ENCODE measurements at regions not wholly inside any gene's neighbourhood (a gene's known extent, or its start where the extent isn't known, plus 50 kb on each side); places are given as distances from the start of the nearest gene placed in this dataset.

DNA sequence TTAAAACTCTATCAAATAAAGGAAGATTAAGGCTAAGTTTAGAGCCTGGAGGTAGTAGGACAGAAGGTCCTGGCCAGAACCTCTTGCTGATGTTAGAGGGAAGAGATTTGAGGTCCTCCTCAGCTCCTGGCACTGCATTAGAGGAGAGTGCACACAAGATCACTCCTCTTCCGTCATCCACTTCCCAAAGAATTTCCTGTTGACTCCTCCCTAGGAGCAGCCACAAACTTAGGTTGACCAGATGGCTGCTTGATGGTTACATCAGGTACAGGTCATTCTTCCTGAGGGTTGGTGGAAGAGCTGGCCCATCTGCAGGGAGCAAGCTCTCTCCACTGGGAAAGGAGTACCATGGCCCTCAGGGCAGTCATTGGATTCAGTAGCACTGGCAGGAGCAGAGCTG, 93.9 kb upstream of the IL33 start:
- no peak overlapping the region for H3K4me3 ChIP-seq
- WGBS, 2 donors, result 50 to 88% methylated on average over 1 of the region's 1 CpG
- H3K27me3 ChIP-seq, result no peaks in the 10 kb centered on the region
- no peak for DNase-seq
- H3K27ac ChIP-seq, result no peak overlapping the region
- no peaks in the 10 kb centered on the region for H3K36me3 ChIP-seq
- no peaks in the 10 kb centered on the region for H3K4me1 ChIP-seq
- TF ChIP-seq, protein P1, sequence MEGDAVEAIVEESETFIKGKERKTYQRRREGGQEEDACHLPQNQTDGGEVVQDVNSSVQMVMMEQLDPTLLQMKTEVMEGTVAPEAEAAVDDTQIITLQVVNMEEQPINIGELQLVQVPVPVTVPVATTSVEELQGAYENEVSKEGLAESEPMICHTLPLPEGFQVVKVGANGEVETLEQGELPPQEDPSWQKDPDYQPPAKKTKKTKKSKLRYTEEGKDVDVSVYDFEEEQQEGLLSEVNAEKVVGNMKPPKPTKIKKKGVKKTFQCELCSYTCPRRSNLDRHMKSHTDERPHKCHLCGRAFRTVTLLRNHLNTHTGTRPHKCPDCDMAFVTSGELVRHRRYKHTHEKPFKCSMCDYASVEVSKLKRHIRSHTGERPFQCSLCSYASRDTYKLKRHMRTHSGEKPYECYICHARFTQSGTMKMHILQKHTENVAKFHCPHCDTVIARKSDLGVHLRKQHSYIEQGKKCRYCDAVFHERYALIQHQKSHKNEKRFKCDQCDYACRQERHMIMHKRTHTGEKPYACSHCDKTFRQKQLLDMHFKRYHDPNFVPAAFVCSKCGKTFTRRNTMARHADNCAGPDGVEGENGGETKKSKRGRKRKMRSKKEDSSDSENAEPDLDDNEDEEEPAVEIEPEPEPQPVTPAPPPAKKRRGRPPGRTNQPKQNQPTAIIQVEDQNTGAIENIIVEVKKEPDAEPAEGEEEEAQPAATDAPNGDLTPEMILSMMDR (IDR thresholded peaks at IDR 0.05), result no peak
- TF ChIP-seq POLR2A (IDR thresholded peaks at IDR 0.05), result no peak
- intact Hi-C loops (cut with DNase I), result no loop called here
- no peaks in the 10 kb centered on the region for H3K9me3 ChIP-seq

DNA sequence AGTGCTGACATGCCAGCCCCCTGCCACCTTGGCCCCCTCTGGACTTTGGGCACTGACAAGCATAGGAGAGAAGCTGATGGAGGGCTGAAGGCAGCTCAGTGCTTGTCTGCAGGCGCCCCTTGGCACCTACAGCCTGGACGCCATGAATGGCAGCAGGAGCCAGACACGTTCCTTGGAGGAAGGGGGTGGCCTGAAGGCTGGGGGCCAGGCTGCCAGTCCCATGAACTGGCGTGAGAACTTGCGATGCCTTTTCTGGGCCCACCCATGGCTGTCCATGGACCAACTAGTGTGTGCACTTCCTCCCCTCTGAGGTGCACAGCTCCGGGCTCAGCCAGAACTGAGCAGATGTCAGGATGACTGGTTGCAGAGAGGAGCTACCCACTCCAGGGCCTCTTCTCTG, 99.0 kb upstream of the RANBP6 start:
- intact Hi-C loops (cut with DNase I), result no loop called here
- TF ChIP-seq POLR2A (IDR thresholded peaks at IDR 0.05), result no peak
- Histone ChIP-seq H3K36me3 (no peaks in the 10 kb centered on the region), H3K4me1 (no peaks in the 10 kb centered on the region), H3K27me3 (no peaks in the 10 kb centered on the region), H3K27ac (no peak overlapping the region), H3K9me3 (no peaks in the 10 kb centered on the region), H3K4me3 (no peak overlapping the region)
- no peak for DNase-seq
- 100% methylated on average over 1 to 3 of the region's 6 CpGs for WGBS, 2 donors

DNA sequence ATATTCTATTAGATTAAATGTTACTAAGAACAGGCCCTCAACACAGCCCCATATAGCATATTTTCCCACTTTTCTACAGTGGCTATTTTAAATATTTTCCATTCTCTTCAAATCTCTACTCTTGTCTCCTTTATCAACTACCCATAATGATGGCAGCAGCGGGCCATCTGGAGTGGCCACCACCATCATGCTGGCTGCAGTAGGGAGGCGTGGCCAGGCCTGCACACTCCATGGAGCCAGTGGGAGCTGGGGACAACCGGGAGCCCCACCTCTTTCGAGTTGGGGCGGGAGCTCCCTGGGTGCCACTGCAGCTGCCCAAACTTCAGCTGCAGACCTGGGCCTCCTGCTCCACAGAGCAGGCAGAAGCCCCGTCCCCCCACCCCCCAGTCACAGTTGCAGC, 98.4 kb upstream of the RANBP6 start:
- WGBS, 2 donors, result 92% methylated on average over 2 of the region's 6 CpGs; no CpG with 5 or more reads in 1 of the 2 donors
- H3K27ac ChIP-seq, result no peak overlapping the region
- H3K27me3 ChIP-seq, result no peaks in the 10 kb centered on the region
- no peak for DNase-seq
- H3K36me3 ChIP-seq, result no peaks in the 10 kb centered on the region
- H3K4me3 ChIP-seq, result no peak overlapping the region
- TF ChIP-seq POLR2A (IDR thresholded peaks at IDR 0.05), result no peak
- TF ChIP-seq, protein P1 (IDR thresholded peaks at IDR 0.05), result no peak
- H3K4me1 ChIP-seq, result no peaks in the 10 kb centered on the region
- H3K9me3 ChIP-seq, result no peaks in the 10 kb centered on the region
- intact Hi-C loops (cut with DNase I), result no loop called here

DNA sequence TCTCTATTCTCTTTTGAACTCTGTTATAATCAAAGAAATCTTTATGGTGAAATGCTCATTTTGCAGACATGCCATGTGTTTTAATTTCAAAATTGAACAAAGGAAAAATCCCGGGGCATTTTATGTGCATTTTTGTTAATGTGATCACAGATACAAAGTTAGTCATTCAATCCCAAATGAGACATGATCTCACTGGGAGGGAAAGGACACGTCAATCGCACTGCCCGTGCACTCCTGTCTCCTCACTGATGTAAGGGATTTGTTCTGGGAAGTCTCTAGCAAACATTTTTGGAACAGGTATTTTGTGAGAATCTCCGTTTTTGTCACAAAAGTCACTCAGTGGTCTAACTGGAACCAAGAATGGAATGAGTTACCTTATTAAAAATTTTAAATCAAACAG, 97.9 kb upstream of the RANBP6 start:
- Histone ChIP-seq H3K4me3 (no peak overlapping the region), H3K9me3 (no peaks in the 10 kb centered on the region), H3K36me3 (no peaks in the 10 kb centered on the region), H3K4me1 (no peaks in the 10 kb centered on the region), H3K27ac (no peak overlapping the region), H3K27me3 (no peaks in the 10 kb centered on the region)
- 80 to 94% methylated on average over 5 of the region's 5 CpGs for WGBS, 2 donors
- no peak for DNase-seq
- no peak for TF ChIP-seq POLR2A (IDR thresholded peaks at IDR 0.05)
- TF ChIP-seq, protein P1 (IDR thresholded peaks at IDR 0.05), result no peak
- intact Hi-C loops (cut with DNase I), result no loop called here

DNA sequence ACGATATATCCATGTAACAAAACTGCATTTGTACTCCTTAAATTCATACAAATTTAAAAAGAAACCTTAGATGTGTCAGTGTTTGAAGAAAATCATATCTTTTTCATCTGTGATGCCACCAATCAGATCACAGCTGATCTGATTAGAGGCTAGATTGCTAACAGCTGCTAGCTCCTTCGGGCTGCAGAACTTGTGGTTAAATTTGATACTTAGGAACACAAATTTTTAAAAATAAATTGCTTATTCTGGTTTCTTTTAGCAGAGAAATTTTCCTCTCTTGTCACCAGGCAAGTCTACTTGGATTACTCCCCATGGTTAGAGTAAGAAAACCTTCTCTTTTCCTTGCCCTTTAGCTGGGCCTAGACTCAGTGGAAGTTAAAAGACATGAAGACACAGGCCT, 94.6 kb upstream of the RANBP6 start:
- no peak for DNase-seq
- Histone ChIP-seq H3K4me3 (no peak overlapping the region), H3K4me1 (peaks cover 0 to 9% (median 4%) of the 10 kb centered on the region in 3 donors), H3K36me3 (no peaks in the 10 kb centered on the region), H3K9me3 (no peaks in the 10 kb centered on the region), H3K27ac (no peak overlapping the region), H3K27me3 (no peaks in the 10 kb centered on the region)
- intact Hi-C loops (cut with DNase I), result no loop called here
- WGBS, 2 donors, result 68 to 70% methylated on average over 2 of the region's 2 CpGs
- TF ChIP-seq POLR2A (IDR thresholded peaks at IDR 0.05), result no peak
- TF ChIP-seq, protein P1 (IDR thresholded peaks at IDR 0.05), result no peak

DNA sequence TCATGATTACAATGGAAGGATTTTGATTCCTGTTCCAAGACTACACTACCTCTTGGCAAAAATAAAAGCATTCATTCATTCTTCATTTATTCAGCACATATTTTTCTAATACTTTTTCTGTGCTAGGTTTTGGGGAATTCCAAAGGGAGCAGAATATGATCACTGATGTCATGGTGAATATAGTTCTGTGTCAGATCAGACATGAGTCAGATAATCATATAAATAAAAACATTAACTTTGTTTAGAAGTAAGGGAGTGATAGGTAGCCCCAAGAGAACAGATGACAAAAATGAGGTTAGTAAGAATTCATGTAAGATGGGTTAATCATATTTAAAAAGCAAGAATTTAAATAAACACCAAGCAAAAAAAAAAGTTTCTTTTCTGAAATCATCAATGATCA, 94.1 kb upstream of the RANBP6 start:
- TF ChIP-seq, protein P1 (IDR thresholded peaks at IDR 0.05), result no peak
- no peak for TF ChIP-seq POLR2A (IDR thresholded peaks at IDR 0.05)
- no peak for DNase-seq
- H3K27me3 ChIP-seq, result no peaks in the 10 kb centered on the region
- H3K27ac ChIP-seq, result no peak overlapping the region
- no peaks in the 10 kb centered on the region for H3K36me3 ChIP-seq
- peaks cover 0 to 9% (median 4%) of the 10 kb centered on the region in 3 donors for H3K4me1 ChIP-seq
- intact Hi-C loops (cut with DNase I), result no loop called here
- H3K9me3 ChIP-seq, result no peaks in the 10 kb centered on the region
- no peak overlapping the region for H3K4me3 ChIP-seq
